PFSK-1 (cell line): ENCODE measurements at regions not wholly inside any gene's neighbourhood (a gene's known extent, or its start where the extent isn't known, plus 50 kb on each side); places are given as distances from the start of the nearest gene placed in this dataset.

ENCODE experiments used
- FOXP2 ChIP-seq: optimal IDR thresholded peaks from 2 replicates; pipeline ENCODE3; 2011; ENCODE audit warnings: borderline replicate concordance, control low read depth, inconsistent platforms; ENCODE audit not compliant: insufficient read depth; ENCODE audit errors: extremely low read length, extremely low read depth
- POLR2AphosphoS5 ChIP-seq: IDR thresholded peaks from 2 replicates; pipeline ENCODE4 v1.6.1; 2012; ENCODE audit warnings: low read depth, mild to moderate bottlenecking, control low read depth, low read length, moderate library complexity
- REST ChIP-seq, 2 experiments: IDR thresholded peaks; 2 replicates each; pipeline versions ENCODE4 v1.6.1 to v1.8.0; 2011 to 2012; ENCODE audit warnings: low read depth in 2 of 2, low read length in 2 of 2, control low read depth in 1 of 2, inconsistent platforms in 1 of 2, mild to moderate bottlenecking in 1 of 2, moderate library complexity in 1 of 2; ENCODE audit not compliant: insufficient read depth in 1 of 2
- SIN3A ChIP-seq: IDR thresholded peaks from 2 replicates; pipeline ENCODE4 v1.6.1; 2012; ENCODE audit warnings: mild to moderate bottlenecking, low read length, moderate library complexity, borderline replicate concordance; ENCODE audit not compliant: insufficient read depth
- TAF1 ChIP-seq: IDR thresholded peaks from 2 replicates; pipeline ENCODE4 v1.6.1; 2012; ENCODE audit warnings: low read length, control low read depth, borderline replicate concordance; ENCODE audit not compliant: insufficient read depth

- TF ChIP-seq SIN3A, result no peak
- TF ChIP-seq FOXP2, result peak; percentile 37
Observed at GRCh38 chr2:10977003-10977402, 65.3 kb downstream of the KCNF1 start.

GRCh38 chr2:10977621-10978020 is 65.9 kb downstream of the KCNF1 start:
- no peak for TF ChIP-seq FOXP2

GRCh38 chr2:10978090-10978670 is 66.4 kb downstream of the KCNF1 start:
- no peak for TF ChIP-seq POLR2AphosphoS5

- no peak for TF ChIP-seq FOXP2
- TF ChIP-seq TAF1, result no peak
- no peak for TF ChIP-seq REST (IDR thresholded peaks at IDR 0.05; ENCODE audit: insufficient read depth in 1 of 2, low read depth in 2 of 2, low read length in 2 of 2)
- no peak for TF ChIP-seq SIN3A
- TF ChIP-seq POLR2AphosphoS5, result no peak
Observed at GRCh38 chr2:10980071-10980470, 68.3 kb downstream of the KCNF1 start.

- TF ChIP-seq FOXP2, result no peak
- TF ChIP-seq POLR2AphosphoS5, result no peak
- TF ChIP-seq TAF1, result no peak
- no peak for TF ChIP-seq SIN3A
- TF ChIP-seq REST (IDR thresholded peaks at IDR 0.05; ENCODE audit: insufficient read depth in 1 of 2, low read depth in 2 of 2, low read length in 2 of 2), result no peak
Observed at GRCh38 chr2:10980886-10981425, 69.2 kb downstream of the KCNF1 start.

- TF ChIP-seq FOXP2, result no peak
- no peak for TF ChIP-seq TAF1
- TF ChIP-seq REST (IDR thresholded peaks at IDR 0.05; ENCODE audit: insufficient read depth in 1 of 2, low read depth in 2 of 2, low read length in 2 of 2), result no peak
- TF ChIP-seq SIN3A, result no peak
- TF ChIP-seq POLR2AphosphoS5, result no peak
Observed at GRCh38 chr2:10981451-10981850, 69.7 kb downstream of the KCNF1 start.

- TF ChIP-seq SIN3A, result no peak
- no peak for TF ChIP-seq POLR2AphosphoS5
- TF ChIP-seq FOXP2, result no peak
- TF ChIP-seq REST (IDR thresholded peaks at IDR 0.05; ENCODE audit: insufficient read depth in 1 of 2, low read depth in 2 of 2, low read length in 2 of 2), result no peak
- TF ChIP-seq TAF1, result no peak
Observed at GRCh38 chr2:10981941-10982431, 70.3 kb downstream of the KCNF1 start.
